ENCODE measurements at regions not wholly inside any gene's neighbourhood (a gene's known extent, or its start where the extent isn't known, plus 50 kb on each side); places are given as distances from the start of the nearest gene placed in this dataset.

DNA sequence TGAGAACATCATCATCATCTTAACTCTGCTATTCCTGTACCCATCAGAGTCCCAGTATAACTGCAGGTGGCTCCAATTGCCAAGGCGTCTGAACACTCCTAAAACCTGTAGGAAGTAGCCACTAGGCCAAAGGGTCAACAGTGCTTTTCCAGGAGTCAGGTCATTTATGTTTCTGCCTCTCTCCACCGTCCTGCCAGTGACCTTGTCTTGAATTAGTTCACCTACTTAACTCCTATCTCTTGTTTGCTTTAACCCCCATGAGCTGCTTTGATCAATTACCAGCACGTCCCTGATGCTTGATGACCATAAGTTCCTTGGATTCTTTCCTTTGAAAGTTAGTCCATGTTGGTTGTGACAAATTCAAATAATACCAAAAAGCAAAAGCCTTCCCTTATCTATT lies 169.8 kb upstream of the ANKRD28 start:
- Histone ChIP-seq H3K27ac (no peak overlapping the region), H3K79me2 (no peaks in the 10 kb centered on the region), H3K4me2 (ENCODE audit: low read length) (no peak overlapping the region), H3K4me1 (no peaks in the 10 kb centered on the region), H2AFZ (no peak overlapping the region), H3K4me3 (ENCODE audit: low read depth, low read length) (no peak overlapping the region), H3K27me3 (ENCODE audit: control insufficient read depth, insufficient read depth, low read length) (no peaks in the 10 kb centered on the region), H3K9ac (no peak overlapping the region), H3K9me3 (ENCODE audit: control insufficient read depth, low read length) (no peaks in the 10 kb centered on the region), H3K36me3 (ENCODE audit: control insufficient read depth, insufficient read depth, low read length) (no peaks in the 10 kb centered on the region)
- TF ChIP-seq, protein P1, sequence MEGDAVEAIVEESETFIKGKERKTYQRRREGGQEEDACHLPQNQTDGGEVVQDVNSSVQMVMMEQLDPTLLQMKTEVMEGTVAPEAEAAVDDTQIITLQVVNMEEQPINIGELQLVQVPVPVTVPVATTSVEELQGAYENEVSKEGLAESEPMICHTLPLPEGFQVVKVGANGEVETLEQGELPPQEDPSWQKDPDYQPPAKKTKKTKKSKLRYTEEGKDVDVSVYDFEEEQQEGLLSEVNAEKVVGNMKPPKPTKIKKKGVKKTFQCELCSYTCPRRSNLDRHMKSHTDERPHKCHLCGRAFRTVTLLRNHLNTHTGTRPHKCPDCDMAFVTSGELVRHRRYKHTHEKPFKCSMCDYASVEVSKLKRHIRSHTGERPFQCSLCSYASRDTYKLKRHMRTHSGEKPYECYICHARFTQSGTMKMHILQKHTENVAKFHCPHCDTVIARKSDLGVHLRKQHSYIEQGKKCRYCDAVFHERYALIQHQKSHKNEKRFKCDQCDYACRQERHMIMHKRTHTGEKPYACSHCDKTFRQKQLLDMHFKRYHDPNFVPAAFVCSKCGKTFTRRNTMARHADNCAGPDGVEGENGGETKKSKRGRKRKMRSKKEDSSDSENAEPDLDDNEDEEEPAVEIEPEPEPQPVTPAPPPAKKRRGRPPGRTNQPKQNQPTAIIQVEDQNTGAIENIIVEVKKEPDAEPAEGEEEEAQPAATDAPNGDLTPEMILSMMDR (IDR thresholded peaks at IDR 0.05), result no peak

DNA sequence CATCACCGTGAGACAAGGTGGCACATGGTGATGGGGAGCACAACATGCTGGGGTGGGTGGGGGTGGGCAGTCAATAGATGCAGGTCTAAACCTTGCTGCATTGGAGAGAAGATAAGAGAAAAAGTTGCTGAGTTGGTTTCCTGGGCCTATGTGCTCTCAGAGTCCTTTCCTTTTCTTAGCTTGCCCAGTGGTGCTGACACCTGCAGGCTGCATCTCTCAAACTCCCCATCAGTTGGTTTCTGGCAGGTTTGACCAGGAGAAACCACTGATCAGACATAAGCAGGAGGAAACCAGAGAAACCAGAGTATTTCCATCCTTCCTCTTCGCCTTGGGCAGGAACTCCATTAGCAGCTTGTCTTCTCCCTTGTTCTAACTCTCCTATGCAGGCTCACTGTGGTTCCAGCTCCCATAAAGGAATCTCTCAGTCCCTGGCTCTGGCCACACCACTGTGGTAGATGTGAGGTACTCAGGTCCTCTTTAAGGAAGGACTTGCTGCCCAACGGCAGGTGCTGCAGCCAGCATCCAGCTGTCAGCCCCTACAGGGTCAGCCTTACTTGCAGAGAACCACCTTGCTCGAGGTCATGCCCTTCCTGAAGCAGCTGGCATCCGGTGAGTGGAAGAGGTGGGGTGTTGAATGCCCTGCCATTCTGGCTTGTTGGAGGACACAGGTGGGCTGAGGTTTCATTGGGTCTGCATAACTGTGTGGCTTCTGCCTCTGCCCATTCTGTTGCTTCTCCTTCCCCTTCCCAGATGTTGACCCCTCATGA lies 172.3 kb upstream of the ANKRD28 start:
- Histone ChIP-seq H3K9ac (no peak overlapping the region), H3K36me3 (ENCODE audit: control insufficient read depth, insufficient read depth, low read length) (no peaks in the 10 kb centered on the region), H3K27ac (no peak overlapping the region), H3K27me3 (ENCODE audit: control insufficient read depth, insufficient read depth, low read length) (no peaks in the 10 kb centered on the region), H2AFZ (no peak overlapping the region), H3K4me1 (no peaks in the 10 kb centered on the region), H3K79me2 (no peaks in the 10 kb centered on the region), H3K9me3 (ENCODE audit: control insufficient read depth, low read length) (no peaks in the 10 kb centered on the region), H3K4me3 (ENCODE audit: low read depth, low read length) (no peak overlapping the region), H3K4me2 (ENCODE audit: low read length) (no peak overlapping the region)
- TF ChIP-seq, protein P1 (IDR thresholded peaks at IDR 0.05), result no peak

DNA sequence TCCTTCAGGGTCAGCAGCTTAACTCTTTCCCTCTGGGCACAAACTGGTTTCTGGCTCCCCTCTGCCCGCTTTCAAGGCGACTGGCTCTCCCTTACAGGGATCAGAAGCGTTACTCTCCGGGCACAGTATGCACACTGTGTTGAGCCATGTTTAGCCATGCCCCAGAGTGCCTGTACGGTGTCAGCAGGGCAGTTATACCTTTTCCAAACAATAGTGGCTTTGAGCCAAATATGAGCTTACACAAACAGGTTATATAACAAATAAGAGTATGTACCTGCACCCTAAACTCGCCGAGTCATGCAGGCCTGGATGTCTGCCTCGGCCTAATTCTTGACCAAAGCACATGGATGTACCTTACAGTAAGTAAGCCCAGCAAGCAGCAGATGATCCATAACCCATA lies 175.6 kb upstream of the ANKRD28 start:
- Histone ChIP-seq H3K27me3 (ENCODE audit: control insufficient read depth, insufficient read depth, low read length) (no peaks in the 10 kb centered on the region), H3K4me3 (ENCODE audit: low read depth, low read length) (no peak overlapping the region), H3K4me1 (no peaks in the 10 kb centered on the region), H3K79me2 (no peaks in the 10 kb centered on the region), H3K27ac (no peak overlapping the region), H3K9ac (no peak overlapping the region), H3K36me3 (ENCODE audit: control insufficient read depth, insufficient read depth, low read length) (no peaks in the 10 kb centered on the region), H3K9me3 (ENCODE audit: control insufficient read depth, low read length) (no peaks in the 10 kb centered on the region), H3K4me2 (ENCODE audit: low read length) (no peak overlapping the region), H2AFZ (no peak overlapping the region)
- TF ChIP-seq, protein P1 (IDR thresholded peaks at IDR 0.05), result no peak

DNA sequence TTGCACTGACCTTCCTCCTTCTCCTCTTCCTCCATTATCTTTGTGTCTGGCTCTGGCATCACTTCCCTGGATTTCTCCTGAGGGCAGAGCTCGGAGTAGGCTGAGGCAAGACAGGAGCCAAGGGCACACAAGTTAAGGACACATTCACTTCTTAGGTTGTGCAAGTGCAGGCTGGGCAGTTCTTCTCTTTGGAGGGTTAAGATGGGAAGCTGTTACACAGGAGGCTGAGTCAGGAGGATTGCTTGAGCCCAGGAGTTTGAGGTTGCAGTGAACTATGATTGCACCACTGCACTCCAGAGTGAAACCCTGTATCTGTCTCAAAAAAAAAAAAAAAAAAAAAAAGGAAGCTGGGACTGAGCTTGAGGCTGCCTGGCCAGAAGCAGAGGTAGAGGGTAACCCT lies 176.2 kb upstream of the ANKRD28 start:
- H3K4me3 ChIP-seq (ENCODE audit: low read depth, low read length), result no peak overlapping the region
- H3K4me1 ChIP-seq, result no peaks in the 10 kb centered on the region
- no peaks in the 10 kb centered on the region for H3K9me3 ChIP-seq (ENCODE audit: control insufficient read depth, low read length)
- H3K9ac ChIP-seq, result no peak overlapping the region
- H3K4me2 ChIP-seq (ENCODE audit: low read length), result no peak overlapping the region
- TF ChIP-seq, protein P1 (IDR thresholded peaks at IDR 0.05), result no peak
- H3K79me2 ChIP-seq, result no peaks in the 10 kb centered on the region
- H3K27ac ChIP-seq, result no peak overlapping the region
- no peaks in the 10 kb centered on the region for H3K36me3 ChIP-seq (ENCODE audit: control insufficient read depth, insufficient read depth, low read length)
- H3K27me3 ChIP-seq (ENCODE audit: control insufficient read depth, insufficient read depth, low read length), result no peaks in the 10 kb centered on the region
- H2AFZ ChIP-seq, result no peak overlapping the region

- no peak overlapping the region for H3K4me3 ChIP-seq (ENCODE audit: low read depth, low read length)
- H3K27me3 ChIP-seq (ENCODE audit: control insufficient read depth, insufficient read depth, low read length), result no peaks in the 10 kb centered on the region
- H3K4me1 ChIP-seq, result no peaks in the 10 kb centered on the region
- no peak overlapping the region for H2AFZ ChIP-seq
- H3K9me3 ChIP-seq (ENCODE audit: control insufficient read depth, low read length), result no peaks in the 10 kb centered on the region
- no peak overlapping the region for H3K27ac ChIP-seq
- no peaks in the 10 kb centered on the region for H3K79me2 ChIP-seq
- TF ChIP-seq, protein P1 (IDR thresholded peaks at IDR 0.05), result no peak
- no peak overlapping the region for H3K9ac ChIP-seq
- H3K4me2 ChIP-seq (ENCODE audit: low read length), result no peak overlapping the region
- no peaks in the 10 kb centered on the region for H3K36me3 ChIP-seq (ENCODE audit: control insufficient read depth, insufficient read depth, low read length)
Measured at GRCh38 chr3:15974647-15975046, 176.9 kb upstream of the ANKRD28 start.

Data from parathyroid adenoma (tissue), 2 donors.